Endothelial cell of umbilical vein (primary cell): ENCODE measurements at regions not wholly inside any gene's neighbourhood (a gene's known extent, or its start where the extent isn't known, plus 50 kb on each side); places are given as distances from the start of the nearest gene placed in this dataset.
"Not testable (repeated sequence)": the region's sequence is repeated elsewhere in the genome, so short reads cannot be mapped to it uniquely, and the experiment has no call there.

ENCODE experiments used
- BruUV-seq: library from RNA; stranded (reverse); fragments of 400-500 nt; replicated peaks from 2 replicates; lab custom pipeline; 2021; lab: Mats Ljungman, UMichigan
- CTCF ChIA-PET: fragments of 300-600, 350-600 bp; sonication (Branson Sonifier 250); formaldehyde crosslinking; loops from one replicate; lab custom pipeline; 2021; ENCODE audit warnings: antibody characterized with exemption, inconsistent platforms; lab: Charles Lee
- POLR2A ChIA-PET: fragments of 300-600, 350-600 bp; sonication (Branson Sonifier 250); formaldehyde crosslinking; loops from one replicate; lab custom pipeline; 2021; ENCODE audit warnings: antibody characterized with exemption, inconsistent platforms; lab: Charles Lee
- DNase-seq: peaks from one replicate; pipeline ENCODE4 v3.0.0-alpha.2; 2011; ENCODE audit warnings: low read depth, low spot score
- FAIRE-seq: peaks from 2 replicates; lab custom pipeline; 2011; peaks lifted over from hg19 to GRCh38; lab: Jason Lieb, UNC
- H2AFZ ChIP-seq: 2 replicates; pipeline ENCODE4 v1.6.0; 2012; ENCODE audit warnings: low read depth, low read length, control low read depth, inconsistent platforms
- H3K27ac ChIP-seq: 2 replicates; pipeline ENCODE4 v1.5.1; 2011; ENCODE audit warnings: low read depth, mild to moderate bottlenecking, control low read depth, low read length, moderate library complexity; ENCODE audit not compliant: insufficient read depth
- H3K27me3 ChIP-seq, 2 experiments: 2 replicates each; pipeline versions ENCODE4 v1.6.0 to v1.6.1; 2011; ENCODE audit warnings: low read length in 2 of 2, mixed read lengths in 1 of 2; ENCODE audit not compliant: control insufficient read depth in 2 of 2, insufficient read depth in 2 of 2
- H3K36me3 ChIP-seq, 2 experiments: 2 replicates in 1 of 2; 3 replicates in 1 of 2; pipeline ENCODE4 v1.5.1; 2011; ENCODE audit warnings: low read length in 2 of 2, mild to moderate bottlenecking in 1 of 2, moderate library complexity in 1 of 2; ENCODE audit not compliant: control insufficient read depth in 2 of 2, insufficient read depth in 2 of 2; ENCODE audit errors: extremely low read depth in 1 of 2
- H3K4me1 ChIP-seq: 3 replicates; pipeline ENCODE4 v1.5.1; 2011; ENCODE audit warnings: mild to moderate bottlenecking, low read length; ENCODE audit not compliant: control insufficient read depth, insufficient read depth; ENCODE audit errors: extremely low read depth
- H3K4me2 ChIP-seq: 2 replicates; pipeline ENCODE4 v1.6.1; 2011; ENCODE audit warnings: low read length, control low read depth, mixed read lengths; ENCODE audit not compliant: insufficient read depth
- H3K4me3 ChIP-seq, 3 experiments: fragments of 200-600 bp in 1 of 3; sonication (generic), shearing (Covaris generic) in 1 of 3; replicated peaks in 1 of 3; 2 replicates each; pipeline ENCODE4 v1.5.1; 2011 to 2016; ENCODE audit warnings: control low read depth in 3 of 3, low read length in 3 of 3, mild to moderate bottlenecking in 2 of 3, inconsistent platforms in 1 of 3, low read depth in 1 of 3, moderate library complexity in 1 of 3; ENCODE audit not compliant: insufficient read depth in 1 of 3
- H3K79me2 ChIP-seq: 2 replicates; pipeline ENCODE4 v1.6.0; 2012; ENCODE audit warnings: low read length, inconsistent platforms; ENCODE audit not compliant: control insufficient read depth, insufficient read depth
- H3K9ac ChIP-seq: replicated peaks from 2 replicates; pipeline ENCODE3; 2011; ENCODE audit warnings: low read length, control low read depth; ENCODE audit not compliant: insufficient read depth; ENCODE audit errors: extremely low read depth
- H3K9me1 ChIP-seq: replicated peaks from 3 replicates; pipeline ENCODE4 v1.6.0; 2011; ENCODE audit warnings: mild to moderate bottlenecking, low read length; ENCODE audit not compliant: control insufficient read depth, insufficient read depth; ENCODE audit errors: extremely low read depth
- H3K9me3 ChIP-seq: replicated peaks from 2 replicates; pipeline ENCODE4 v1.5.1; 2012; ENCODE audit warnings: low read length, inconsistent platforms; ENCODE audit not compliant: control insufficient read depth, insufficient read depth
- H4K20me1 ChIP-seq: replicated peaks from 2 replicates; pipeline ENCODE3; 2011; ENCODE audit warnings: mild to moderate bottlenecking, low read length; ENCODE audit not compliant: control insufficient read depth, insufficient read depth; ENCODE audit errors: extremely low read depth
- EZH2 ChIP-seq: IDR thresholded peaks from 2 replicates; pipeline ENCODE4 v1.6.1; 2012; ENCODE audit warnings: borderline replicate concordance, low read depth, mild to moderate bottlenecking, moderate library complexity, low read length, inconsistent platforms; ENCODE audit not compliant: severe bottlenecking
- FOS ChIP-seq: IDR thresholded peaks from 2 replicates; pipeline ENCODE4 v1.6.1; 2011; ENCODE audit warnings: mild to moderate bottlenecking, low read length, moderate library complexity, borderline replicate concordance; ENCODE audit not compliant: insufficient read depth
- GATA2 ChIP-seq: IDR thresholded peaks from 2 replicates; pipeline ENCODE4 v1.7.0; 2011; ENCODE audit warnings: low read depth, mild to moderate bottlenecking, moderate library complexity, mixed read lengths, low read length; ENCODE audit not compliant: insufficient read length, insufficient read depth
- JUN ChIP-seq: IDR thresholded peaks from 2 replicates; pipeline ENCODE4 v1.6.1; 2011; ENCODE audit warnings: borderline replicate concordance, low read depth; ENCODE audit not compliant: insufficient read length, insufficient read depth
- MAX ChIP-seq: IDR thresholded peaks from 2 replicates; pipeline ENCODE4 v1.6.1; 2011; ENCODE audit not compliant: insufficient read depth, insufficient read length
- MYC ChIP-seq: IDR thresholded peaks from one replicate; pipeline ENCODE4 v1.6.1; 2011; ENCODE audit warnings: mild to moderate bottlenecking, low read depth, low read length
- POLR2AphosphoS5 ChIP-seq: IDR thresholded peaks from 2 replicates; pipeline ENCODE4 v1.6.1; 2012; ENCODE audit warnings: low read depth, mild to moderate bottlenecking, control low read depth, low read length, moderate library complexity; ENCODE audit not compliant: insufficient read depth
- dilution Hi-C: fragments of 300-500 bp; cut with MboI; formaldehyde crosslinking; loops from one replicate; pipeline ENCODE4 v1.15.0; 2019; ENCODE audit warnings: low sequenced_read_pairs; ENCODE audit not compliant: extremely low pct_ligation_motif_present
- intact Hi-C: fragments of 100-400 bp; cut with micrococcal nuclease; formaldehyde crosslinking; loops from one replicate; pipeline ENCODE4 v1.10.0; 2022
- TF ChIP-seq, protein P1 (sequence below), 2 donors: IDR thresholded peaks; 1 replicate in 1 of 2; 2 replicates in 1 of 2; pipeline ENCODE4 v1.5.1; 2011; ENCODE audit warnings: low read length in 2 of 2, mild to moderate bottlenecking in 2 of 2, moderate library complexity in 2 of 2, control low read depth in 1 of 2, inconsistent platforms in 1 of 2, low read depth in 1 of 2; ENCODE audit not compliant: insufficient read depth in 1 of 2; ENCODE audit errors: extremely low read depth in 1 of 2

DNA sequence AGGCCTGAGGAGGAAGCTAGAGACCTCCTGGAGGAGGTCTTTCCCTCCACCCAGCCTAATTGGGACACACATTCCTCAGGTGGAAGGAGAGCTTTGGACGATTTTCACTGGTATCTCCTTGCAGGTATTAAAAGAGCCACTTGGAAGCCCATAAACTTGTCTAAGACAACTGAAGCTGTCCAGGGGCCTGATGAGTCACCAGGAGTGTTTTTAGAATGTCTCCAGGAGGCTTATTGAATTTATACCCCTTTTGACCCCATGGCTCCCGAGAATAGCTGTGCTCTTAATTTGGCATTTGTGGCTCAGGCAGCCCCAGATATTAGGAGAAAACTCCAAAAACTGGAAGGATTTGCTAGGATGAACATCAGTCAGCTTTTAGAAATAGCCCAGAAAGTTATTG is 922.7 kb upstream of the AMELY start:
- intact Hi-C loops (no loop called here), dilution Hi-C loops (no loop called here)
- BruUV-seq: no TSS peak
- Histone ChIP-seq H3K27me3 (no peaks in the 10 kb centered on the region), H3K4me1 (no peaks in the 10 kb centered on the region), H3K9me3 (no peaks in the 10 kb centered on the region), H3K9me1 (no peaks in the 10 kb centered on the region), H3K36me3 (no peaks in the 10 kb centered on the region), H2AFZ (no peak overlapping the region), H4K20me1 (no peaks in the 10 kb centered on the region), H3K9ac (no peak overlapping the region), H3K4me2 (no peak overlapping the region), H3K27ac (no peak overlapping the region), H3K79me2 (no peaks in the 10 kb centered on the region), H3K4me3 (no peak overlapping the region)
- CTCF ChIA-PET: no interaction called here
- POLR2A ChIA-PET: no interaction called here
- TF ChIP-seq EZH2 (no peak), FOS (no peak), MAX (no peak), GATA2 (no peak), MYC (no peak), POLR2AphosphoS5 (no peak), JUN (no peak)
- TF ChIP-seq, protein P1, sequence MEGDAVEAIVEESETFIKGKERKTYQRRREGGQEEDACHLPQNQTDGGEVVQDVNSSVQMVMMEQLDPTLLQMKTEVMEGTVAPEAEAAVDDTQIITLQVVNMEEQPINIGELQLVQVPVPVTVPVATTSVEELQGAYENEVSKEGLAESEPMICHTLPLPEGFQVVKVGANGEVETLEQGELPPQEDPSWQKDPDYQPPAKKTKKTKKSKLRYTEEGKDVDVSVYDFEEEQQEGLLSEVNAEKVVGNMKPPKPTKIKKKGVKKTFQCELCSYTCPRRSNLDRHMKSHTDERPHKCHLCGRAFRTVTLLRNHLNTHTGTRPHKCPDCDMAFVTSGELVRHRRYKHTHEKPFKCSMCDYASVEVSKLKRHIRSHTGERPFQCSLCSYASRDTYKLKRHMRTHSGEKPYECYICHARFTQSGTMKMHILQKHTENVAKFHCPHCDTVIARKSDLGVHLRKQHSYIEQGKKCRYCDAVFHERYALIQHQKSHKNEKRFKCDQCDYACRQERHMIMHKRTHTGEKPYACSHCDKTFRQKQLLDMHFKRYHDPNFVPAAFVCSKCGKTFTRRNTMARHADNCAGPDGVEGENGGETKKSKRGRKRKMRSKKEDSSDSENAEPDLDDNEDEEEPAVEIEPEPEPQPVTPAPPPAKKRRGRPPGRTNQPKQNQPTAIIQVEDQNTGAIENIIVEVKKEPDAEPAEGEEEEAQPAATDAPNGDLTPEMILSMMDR (IDR thresholded peaks at IDR 0.05; ENCODE audit: extremely low read depth in 1 of 2, insufficient read depth in 1 of 2, low read depth in 1 of 2, low read length in 2 of 2): no peak
- no peak for FAIRE-seq
- DNase-seq: no peak

- dilution Hi-C loops, H3K4me2 ChIP-seq, CTCF ChIA-PET, H3K27ac ChIP-seq, H3K36me3 ChIP-seq, H3K9me3 ChIP-seq, H2AFZ ChIP-seq, H3K9me1 ChIP-seq, H3K27me3 ChIP-seq, FAIRE-seq, intact Hi-C loops, BruUV-seq, DNase-seq, H3K9ac ChIP-seq, H3K4me3 ChIP-seq, H4K20me1 ChIP-seq, H3K4me1 ChIP-seq, H3K79me2 ChIP-seq, POLR2A ChIA-PET: not testable (repeated sequence)
These were observed 919.3 kb upstream of the AMELY start for GRCh38 chrY:7830881-7831280.
